A673 (cell line): ENCODE measurements at regions not wholly inside any gene's neighbourhood (a gene's known extent, or its start where the extent isn't known, plus 50 kb on each side); places are given as distances from the start of the nearest gene placed in this dataset.

ENCODE experiments used
- EZH2 ChIP-seq: fragments of 200-600 bp; sonication (generic); IDR thresholded peaks from 2 replicates; pipeline ENCODE4 v1.6.1; 2017; ENCODE audit warnings: borderline replicate concordance, low read depth, mild to moderate bottlenecking, mixed read lengths, antibody characterized with exemption, low read length; ENCODE audit not compliant: poor library complexity, severe bottlenecking
- TF ChIP-seq, protein P1 (sequence below): fragments of 300-800, 200-600 bp; sonication (generic); conservative IDR thresholded peaks from 2 replicates; pipeline ENCODE4 v1.5.1; 2017; ENCODE audit warnings: low read depth, mild to moderate bottlenecking, antibody characterized with exemption, low read length, moderate library complexity, mixed read lengths

GRCh38 chr3:16665282-16665741 lies 60.1 kb upstream of the DAZL start:
- TF ChIP-seq, protein P1, sequence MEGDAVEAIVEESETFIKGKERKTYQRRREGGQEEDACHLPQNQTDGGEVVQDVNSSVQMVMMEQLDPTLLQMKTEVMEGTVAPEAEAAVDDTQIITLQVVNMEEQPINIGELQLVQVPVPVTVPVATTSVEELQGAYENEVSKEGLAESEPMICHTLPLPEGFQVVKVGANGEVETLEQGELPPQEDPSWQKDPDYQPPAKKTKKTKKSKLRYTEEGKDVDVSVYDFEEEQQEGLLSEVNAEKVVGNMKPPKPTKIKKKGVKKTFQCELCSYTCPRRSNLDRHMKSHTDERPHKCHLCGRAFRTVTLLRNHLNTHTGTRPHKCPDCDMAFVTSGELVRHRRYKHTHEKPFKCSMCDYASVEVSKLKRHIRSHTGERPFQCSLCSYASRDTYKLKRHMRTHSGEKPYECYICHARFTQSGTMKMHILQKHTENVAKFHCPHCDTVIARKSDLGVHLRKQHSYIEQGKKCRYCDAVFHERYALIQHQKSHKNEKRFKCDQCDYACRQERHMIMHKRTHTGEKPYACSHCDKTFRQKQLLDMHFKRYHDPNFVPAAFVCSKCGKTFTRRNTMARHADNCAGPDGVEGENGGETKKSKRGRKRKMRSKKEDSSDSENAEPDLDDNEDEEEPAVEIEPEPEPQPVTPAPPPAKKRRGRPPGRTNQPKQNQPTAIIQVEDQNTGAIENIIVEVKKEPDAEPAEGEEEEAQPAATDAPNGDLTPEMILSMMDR, result no peak
- no peak for TF ChIP-seq EZH2
